ENCODE measurements at regions not wholly inside any gene's neighbourhood (a gene's known extent, or its start where the extent isn't known, plus 50 kb on each side); places are given as distances from the start of the nearest gene placed in this dataset.

GRCh38 chr2:21667638-21668037, 543.9 kb downstream of the TDRD15 start:
- H3K4me3 ChIP-seq (ENCODE audit: low read length), result no peak overlapping the region
- no peaks in the 10 kb centered on the region for H3K36me3 ChIP-seq (ENCODE audit: control insufficient read depth, insufficient read depth, low read length)
- H3K27me3 ChIP-seq (ENCODE audit: control insufficient read depth, insufficient read depth, low read length), result no peaks in the 10 kb centered on the region
- H3K4me1 ChIP-seq (ENCODE audit: control insufficient read depth, insufficient read depth, low read length), result no peaks in the 10 kb centered on the region
- DNase-seq, result no peak
- H3K9me3 ChIP-seq (ENCODE audit: control insufficient read depth, low read depth, low read length), result no peaks in the 10 kb centered on the region
- no peak overlapping the region for H3K27ac ChIP-seq (ENCODE audit: low read length)
- 100% methylated on average over 2 of the region's 5 CpGs for WGBS (ENCODE audit: insufficient coverage, low lambda C conversion rate)

- no peaks in the 10 kb centered on the region for H3K36me3 ChIP-seq (ENCODE audit: control insufficient read depth, insufficient read depth, low read length)
- no peak for DNase-seq
- no peak overlapping the region for H3K4me3 ChIP-seq (ENCODE audit: low read length)
- no peaks in the 10 kb centered on the region for H3K27me3 ChIP-seq (ENCODE audit: control insufficient read depth, insufficient read depth, low read length)
- H3K9me3 ChIP-seq (ENCODE audit: control insufficient read depth, low read depth, low read length), result no peaks in the 10 kb centered on the region
- 100% methylated on average over 1 of the region's 5 CpGs for WGBS (ENCODE audit: insufficient coverage, low lambda C conversion rate)
- H3K27ac ChIP-seq (ENCODE audit: low read length), result no peak overlapping the region
- H3K4me1 ChIP-seq (ENCODE audit: control insufficient read depth, insufficient read depth, low read length), result no peaks in the 10 kb centered on the region
Measured at GRCh38 chr2:21668078-21668710, 544.4 kb downstream of the TDRD15 start.

GRCh38 chr2:21676041-21676440, 552.3 kb downstream of the TDRD15 start:
- Histone ChIP-seq H3K4me1 (ENCODE audit: control insufficient read depth, insufficient read depth, low read length) (peaks cover 7% of the 10 kb centered on the region), H3K36me3 (ENCODE audit: control insufficient read depth, insufficient read depth, low read length) (no peaks in the 10 kb centered on the region), H3K4me3 (ENCODE audit: low read length) (no peak overlapping the region), H3K9me3 (ENCODE audit: control insufficient read depth, low read depth, low read length) (no peaks in the 10 kb centered on the region), H3K27me3 (ENCODE audit: control insufficient read depth, insufficient read depth, low read length) (no peaks in the 10 kb centered on the region), H3K27ac (ENCODE audit: low read length) (no peak overlapping the region)
- DNase-seq, result peak in 1 of 2 donors; percentile 6
- WGBS (ENCODE audit: insufficient coverage, low lambda C conversion rate), result no CpG with 5 or more reads among the region's 1 CpG

- no peak overlapping the region for H3K4me3 ChIP-seq (ENCODE audit: low read length)
- no peak for DNase-seq
- H3K4me1 ChIP-seq (ENCODE audit: control insufficient read depth, insufficient read depth, low read length), result peaks cover 7% of the 10 kb centered on the region
- H3K27ac ChIP-seq (ENCODE audit: low read length), result no peak overlapping the region
- no peaks in the 10 kb centered on the region for H3K27me3 ChIP-seq (ENCODE audit: control insufficient read depth, insufficient read depth, low read length)
- no peaks in the 10 kb centered on the region for H3K36me3 ChIP-seq (ENCODE audit: control insufficient read depth, insufficient read depth, low read length)
- no peaks in the 10 kb centered on the region for H3K9me3 ChIP-seq (ENCODE audit: control insufficient read depth, low read depth, low read length)
Measured at GRCh38 chr2:21676676-21677075, 552.9 kb downstream of the TDRD15 start.

GRCh38 chr2:21683838-21684237, 560.1 kb downstream of the TDRD15 start:
- DNase-seq, result no peak
- no peaks in the 10 kb centered on the region for H3K9me3 ChIP-seq (ENCODE audit: control insufficient read depth, low read depth, low read length)
- no peak overlapping the region for H3K4me3 ChIP-seq (ENCODE audit: low read length)
- no peaks in the 10 kb centered on the region for H3K27me3 ChIP-seq (ENCODE audit: control insufficient read depth, insufficient read depth, low read length)
- H3K36me3 ChIP-seq (ENCODE audit: control insufficient read depth, insufficient read depth, low read length), result no peaks in the 10 kb centered on the region
- WGBS (ENCODE audit: insufficient coverage, low lambda C conversion rate), result 83% methylated on average over 1 of the region's 2 CpGs
- H3K4me1 ChIP-seq (ENCODE audit: control insufficient read depth, insufficient read depth, low read length), result no peaks in the 10 kb centered on the region
- no peak overlapping the region for H3K27ac ChIP-seq (ENCODE audit: low read length)

- Histone ChIP-seq H3K4me1 (ENCODE audit: control insufficient read depth, insufficient read depth, low read length) (no peaks in the 10 kb centered on the region), H3K36me3 (ENCODE audit: control insufficient read depth, insufficient read depth, low read length) (no peaks in the 10 kb centered on the region), H3K4me3 (ENCODE audit: low read length) (no peak overlapping the region), H3K27ac (ENCODE audit: low read length) (no peak overlapping the region), H3K27me3 (ENCODE audit: control insufficient read depth, insufficient read depth, low read length) (no peaks in the 10 kb centered on the region), H3K9me3 (ENCODE audit: control insufficient read depth, low read depth, low read length) (no peaks in the 10 kb centered on the region)
- no CpG with 5 or more reads among the region's 2 CpGs for WGBS (ENCODE audit: insufficient coverage, low lambda C conversion rate)
- no peak for DNase-seq
Measured at GRCh38 chr2:21687589-21687988, 563.8 kb downstream of the TDRD15 start.

GRCh38 chr2:21690005-21690404, 566.2 kb downstream of the TDRD15 start:
- Histone ChIP-seq H3K9me3 (ENCODE audit: control insufficient read depth, low read depth, low read length) (no peaks in the 10 kb centered on the region), H3K27me3 (ENCODE audit: control insufficient read depth, insufficient read depth, low read length) (no peaks in the 10 kb centered on the region), H3K4me3 (ENCODE audit: low read length) (no peak overlapping the region), H3K36me3 (ENCODE audit: control insufficient read depth, insufficient read depth, low read length) (no peaks in the 10 kb centered on the region), H3K4me1 (ENCODE audit: control insufficient read depth, insufficient read depth, low read length) (no peaks in the 10 kb centered on the region), H3K27ac (ENCODE audit: low read length) (no peak overlapping the region)
- DNase-seq, result no peak

GRCh38 chr2:21693081-21693480, 569.3 kb downstream of the TDRD15 start:
- no peaks in the 10 kb centered on the region for H3K36me3 ChIP-seq (ENCODE audit: control insufficient read depth, insufficient read depth, low read length)
- H3K4me3 ChIP-seq (ENCODE audit: low read length), result no peak overlapping the region
- no peak for DNase-seq
- H3K27me3 ChIP-seq (ENCODE audit: control insufficient read depth, insufficient read depth, low read length), result no peaks in the 10 kb centered on the region
- no peaks in the 10 kb centered on the region for H3K4me1 ChIP-seq (ENCODE audit: control insufficient read depth, insufficient read depth, low read length)
- no peaks in the 10 kb centered on the region for H3K9me3 ChIP-seq (ENCODE audit: control insufficient read depth, low read depth, low read length)
- no peak overlapping the region for H3K27ac ChIP-seq (ENCODE audit: low read length)

- Histone ChIP-seq H3K9me3 (ENCODE audit: control insufficient read depth, low read depth, low read length) (no peaks in the 10 kb centered on the region), H3K27me3 (ENCODE audit: control insufficient read depth, insufficient read depth, low read length) (no peaks in the 10 kb centered on the region), H3K36me3 (ENCODE audit: control insufficient read depth, insufficient read depth, low read length) (no peaks in the 10 kb centered on the region), H3K4me3 (ENCODE audit: low read length) (no peak overlapping the region), H3K27ac (ENCODE audit: low read length) (no peak overlapping the region), H3K4me1 (ENCODE audit: control insufficient read depth, insufficient read depth, low read length) (no peaks in the 10 kb centered on the region)
- no peak for DNase-seq
- 77% methylated on average over 2 of the region's 3 CpGs for WGBS (ENCODE audit: insufficient coverage, low lambda C conversion rate)
Measured at GRCh38 chr2:21694079-21694878, 570.5 kb downstream of the TDRD15 start.

GRCh38 chr2:21696900-21697299, 573.1 kb downstream of the TDRD15 start:
- 100% methylated on average over 2 of the region's 4 CpGs for WGBS (ENCODE audit: insufficient coverage, low lambda C conversion rate)
- H3K4me3 ChIP-seq (ENCODE audit: low read length), result no peak overlapping the region
- no peak overlapping the region for H3K27ac ChIP-seq (ENCODE audit: low read length)
- H3K36me3 ChIP-seq (ENCODE audit: control insufficient read depth, insufficient read depth, low read length), result no peaks in the 10 kb centered on the region
- no peaks in the 10 kb centered on the region for H3K4me1 ChIP-seq (ENCODE audit: control insufficient read depth, insufficient read depth, low read length)
- H3K27me3 ChIP-seq (ENCODE audit: control insufficient read depth, insufficient read depth, low read length), result no peaks in the 10 kb centered on the region
- no peak for DNase-seq
- no peaks in the 10 kb centered on the region for H3K9me3 ChIP-seq (ENCODE audit: control insufficient read depth, low read depth, low read length)

GRCh38 chr2:21700644-21701043, 576.9 kb downstream of the TDRD15 start:
- Histone ChIP-seq H3K27ac (ENCODE audit: low read length) (no peak overlapping the region), H3K36me3 (ENCODE audit: control insufficient read depth, insufficient read depth, low read length) (no peaks in the 10 kb centered on the region), H3K9me3 (ENCODE audit: control insufficient read depth, low read depth, low read length) (no peaks in the 10 kb centered on the region), H3K27me3 (ENCODE audit: control insufficient read depth, insufficient read depth, low read length) (no peaks in the 10 kb centered on the region), H3K4me1 (ENCODE audit: control insufficient read depth, insufficient read depth, low read length) (no peaks in the 10 kb centered on the region), H3K4me3 (ENCODE audit: low read length) (no peak overlapping the region)
- no peak for DNase-seq
